Liver (tissue), 7 donors: ENCODE measurements at regions not wholly inside any gene's neighbourhood (a gene's known extent, or its start where the extent isn't known, plus 50 kb on each side); places are given as distances from the start of the nearest gene placed in this dataset.

Experiments
- DNase-seq: peaks from one replicate; pipeline ENCODE4 v3.0.0-alpha.2; 2017; ENCODE audit warnings: low spot score
- H3K27ac ChIP-seq, 2 donors: one replicate each; pipeline ENCODE4 v1.7.0; 2013; ENCODE audit warnings: inconsistent platforms in 2 of 2, low read length in 2 of 2, control low read depth in 1 of 2, low read depth in 1 of 2, mild to moderate bottlenecking in 1 of 2
- H3K27me3 ChIP-seq, 4 donors: one replicate each; pipeline versions ENCODE4 v1.6.1 to v1.7.0; 2013; ENCODE audit warnings: low read length in 3 of 4, inconsistent platforms in 1 of 4, mild to moderate bottlenecking in 1 of 4, moderate library complexity in 1 of 4; ENCODE audit not compliant: control insufficient read depth in 4 of 4, insufficient read depth in 4 of 4
- H3K36me3 ChIP-seq, 4 donors: one replicate each; pipeline versions ENCODE4 v1.6.1 to v1.7.0; 2013; ENCODE audit warnings: low read length in 3 of 4, mild to moderate bottlenecking in 3 of 4, low read depth in 1 of 4, moderate library complexity in 1 of 4; ENCODE audit not compliant: control insufficient read depth in 4 of 4, insufficient read depth in 3 of 4
- H3K4me1 ChIP-seq, 4 donors: one replicate each; pipeline versions ENCODE4 v1.6.1 to v1.7.0; 2013; ENCODE audit warnings: low read length in 3 of 4, mild to moderate bottlenecking in 3 of 4, moderate library complexity in 1 of 4; ENCODE audit not compliant: control insufficient read depth in 4 of 4, insufficient read depth in 4 of 4
- H3K4me3 ChIP-seq, 3 donors: one replicate each; pipeline versions ENCODE4 v1.6.1 to v1.7.0; 2013; ENCODE audit warnings: low read length in 3 of 3, control low read depth in 1 of 3, low read depth in 1 of 3, mild to moderate bottlenecking in 1 of 3
- H3K9ac ChIP-seq, 2 donors: one replicate each; pipeline ENCODE4 v1.7.0; 2013; ENCODE audit warnings: low read length in 2 of 2, mild to moderate bottlenecking in 2 of 2, moderate library complexity in 2 of 2, control low read depth in 1 of 2, low read depth in 1 of 2
- H3K9me3 ChIP-seq, 4 donors: one replicate each; pipeline versions ENCODE4 v1.6.1 to v1.7.0; 2013; ENCODE audit warnings: low read length in 3 of 4; ENCODE audit not compliant: control insufficient read depth in 4 of 4
- EGR1 ChIP-seq, 2 donors: IDR thresholded peaks; 2 replicates each; pipeline ENCODE4 v1.6.1; 2016 to 2018; ENCODE audit warnings: antibody characterized with exemption in 2 of 2, low read depth in 2 of 2
- FOXA1 ChIP-seq: IDR thresholded peaks from 2 replicates; pipeline ENCODE4 v1.6.1; 2016; ENCODE audit warnings: antibody characterized with exemption
- FOXA2 ChIP-seq: IDR thresholded peaks from 2 replicates; pipeline ENCODE4 v1.6.1; 2016; ENCODE audit warnings: antibody characterized with exemption
- GABPA ChIP-seq, 2 donors: IDR thresholded peaks in 1 of 2; conservative IDR thresholded peaks in 1 of 2; 2 replicates each; pipeline ENCODE4 v1.6.1; 2016; ENCODE audit warnings: antibody characterized with exemption in 2 of 2, mild to moderate bottlenecking in 1 of 2, moderate library complexity in 1 of 2
- JUND ChIP-seq, 2 donors: IDR thresholded peaks; 2 replicates each; pipeline ENCODE4 v1.6.1; 2016; ENCODE audit warnings: antibody characterized with exemption in 2 of 2
- RAD21 ChIP-seq, 2 donors: IDR thresholded peaks; 2 replicates each; pipeline ENCODE4 v1.6.1; 2016; ENCODE audit warnings: antibody characterized with exemption in 2 of 2, mild to moderate bottlenecking in 2 of 2
- RXRA ChIP-seq, 2 donors: IDR thresholded peaks; 2 replicates each; pipeline ENCODE4 v1.6.1; 2017 to 2018; ENCODE audit warnings: antibody characterized with exemption in 2 of 2, mild to moderate bottlenecking in 1 of 2
- SP1 ChIP-seq: IDR thresholded peaks from 2 replicates; pipeline ENCODE4 v1.6.1; 2018; ENCODE audit warnings: antibody characterized with exemption, mild to moderate bottlenecking
- TAF1 ChIP-seq: conservative IDR thresholded peaks from 2 replicates; pipeline ENCODE4 v1.6.1; 2016; ENCODE audit warnings: antibody characterized with exemption, mild to moderate bottlenecking
- YY1 ChIP-seq: IDR thresholded peaks from 2 replicates; pipeline ENCODE4 v1.6.1; 2016; ENCODE audit warnings: antibody characterized with exemption, mild to moderate bottlenecking
- ZBTB33 ChIP-seq: IDR thresholded peaks from 2 replicates; pipeline ENCODE4 v1.6.1; 2016; ENCODE audit warnings: antibody characterized with exemption
- WGBS: extraction: QIAGEN DNeasy Blood & Tissue Kit; methylation state at CpG from one replicate; pipeline ENCODE4 v1.1.7; 2013; 5-methylcytosine and 5-hydroxymethylcytosine counted together
- TF ChIP-seq, protein P1 (sequence below): IDR thresholded peaks from 2 replicates; pipeline ENCODE4 v1.6.1; 2016; ENCODE audit warnings: antibody characterized with exemption, mild to moderate bottlenecking
- TF ChIP-seq, protein P2 (sequence below): IDR thresholded peaks from 2 replicates; pipeline ENCODE4 v1.6.1; 2016; ENCODE audit warnings: antibody characterized with exemption
- donor health status: healthy.
- donor health status: healthy.
- donor health status: healthy.
- donor health status: healthy.

- no peaks in the 10 kb centered on the region for H3K27me3 ChIP-seq
- H3K9ac ChIP-seq = no peak overlapping the region
- WGBS = 81% methylated on average over 9 of the region's 9 CpGs
- DNase-seq = no peak
- no peak overlapping the region for H3K27ac ChIP-seq
- H3K4me3 ChIP-seq = no peak overlapping the region
- no peaks in the 10 kb centered on the region for H3K4me1 ChIP-seq
- no peaks in the 10 kb centered on the region for H3K9me3 ChIP-seq
- no peaks in the 10 kb centered on the region for H3K36me3 ChIP-seq
- no peak for TF ChIP-seq GABPA (IDR thresholded peaks at IDR 0.05 in 1 of 2, conservative IDR thresholded peaks at IDR 0.05 in 1 of 2)
- TF ChIP-seq YY1 = no peak
- TF ChIP-seq FOXA2 = no peak
- TF ChIP-seq, protein P1, sequence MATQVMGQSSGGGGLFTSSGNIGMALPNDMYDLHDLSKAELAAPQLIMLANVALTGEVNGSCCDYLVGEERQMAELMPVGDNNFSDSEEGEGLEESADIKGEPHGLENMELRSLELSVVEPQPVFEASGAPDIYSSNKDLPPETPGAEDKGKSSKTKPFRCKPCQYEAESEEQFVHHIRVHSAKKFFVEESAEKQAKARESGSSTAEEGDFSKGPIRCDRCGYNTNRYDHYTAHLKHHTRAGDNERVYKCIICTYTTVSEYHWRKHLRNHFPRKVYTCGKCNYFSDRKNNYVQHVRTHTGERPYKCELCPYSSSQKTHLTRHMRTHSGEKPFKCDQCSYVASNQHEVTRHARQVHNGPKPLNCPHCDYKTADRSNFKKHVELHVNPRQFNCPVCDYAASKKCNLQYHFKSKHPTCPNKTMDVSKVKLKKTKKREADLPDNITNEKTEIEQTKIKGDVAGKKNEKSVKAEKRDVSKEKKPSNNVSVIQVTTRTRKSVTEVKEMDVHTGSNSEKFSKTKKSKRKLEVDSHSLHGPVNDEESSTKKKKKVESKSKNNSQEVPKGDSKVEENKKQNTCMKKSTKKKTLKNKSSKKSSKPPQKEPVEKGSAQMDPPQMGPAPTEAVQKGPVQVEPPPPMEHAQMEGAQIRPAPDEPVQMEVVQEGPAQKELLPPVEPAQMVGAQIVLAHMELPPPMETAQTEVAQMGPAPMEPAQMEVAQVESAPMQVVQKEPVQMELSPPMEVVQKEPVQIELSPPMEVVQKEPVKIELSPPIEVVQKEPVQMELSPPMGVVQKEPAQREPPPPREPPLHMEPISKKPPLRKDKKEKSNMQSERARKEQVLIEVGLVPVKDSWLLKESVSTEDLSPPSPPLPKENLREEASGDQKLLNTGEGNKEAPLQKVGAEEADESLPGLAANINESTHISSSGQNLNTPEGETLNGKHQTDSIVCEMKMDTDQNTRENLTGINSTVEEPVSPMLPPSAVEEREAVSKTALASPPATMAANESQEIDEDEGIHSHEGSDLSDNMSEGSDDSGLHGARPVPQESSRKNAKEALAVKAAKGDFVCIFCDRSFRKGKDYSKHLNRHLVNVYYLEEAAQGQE = no peak
- TF ChIP-seq JUND (IDR thresholded peaks at IDR 0.05) = no peak
- TF ChIP-seq RXRA (IDR thresholded peaks at IDR 0.05) = no peak
- no peak for TF ChIP-seq EGR1 (IDR thresholded peaks at IDR 0.05; ENCODE audit: low read depth in 2 of 2)
- TF ChIP-seq RAD21 (IDR thresholded peaks at IDR 0.05) = no peak
- TF ChIP-seq SP1 = no peak
- TF ChIP-seq, protein P2, sequence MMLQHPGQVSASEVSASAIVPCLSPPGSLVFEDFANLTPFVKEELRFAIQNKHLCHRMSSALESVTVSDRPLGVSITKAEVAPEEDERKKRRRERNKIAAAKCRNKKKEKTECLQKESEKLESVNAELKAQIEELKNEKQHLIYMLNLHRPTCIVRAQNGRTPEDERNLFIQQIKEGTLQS = no peak
- TF ChIP-seq TAF1 = no peak
- TF ChIP-seq ZBTB33 = no peak
- no peak for TF ChIP-seq FOXA1
Measured at GRCh38 chr1:2971101-2971501, 50.2 kb upstream of the ACTRT2 start.
